ENCODE measurements at regions not wholly inside any gene's neighbourhood (a gene's known extent, or its start where the extent isn't known, plus 50 kb on each side); places are given as distances from the start of the nearest gene placed in this dataset.

DNA sequence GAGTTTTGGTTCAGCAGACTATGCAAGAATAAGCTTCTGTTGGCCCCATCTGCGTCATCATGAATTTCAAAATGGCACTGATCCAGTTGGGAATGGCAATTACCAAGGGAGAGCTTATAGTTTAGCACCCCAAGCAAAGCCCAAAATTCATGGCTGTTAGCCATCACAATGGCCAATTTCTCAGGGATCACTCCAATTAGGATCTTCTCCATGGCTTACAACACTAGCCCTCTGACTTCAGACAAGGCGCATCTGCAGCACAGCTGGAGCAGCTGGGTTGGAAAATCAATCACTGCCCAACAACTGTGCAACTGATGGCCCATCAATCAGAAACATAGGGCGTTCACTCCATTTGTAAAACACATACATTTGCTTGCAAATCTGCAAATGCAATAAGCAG lies 273.6 kb downstream of the SRBD1 start:
- no peak overlapping the region for H3K4me3 ChIP-seq (ENCODE audit: low read depth, low read length)
- TF ChIP-seq, protein P1, sequence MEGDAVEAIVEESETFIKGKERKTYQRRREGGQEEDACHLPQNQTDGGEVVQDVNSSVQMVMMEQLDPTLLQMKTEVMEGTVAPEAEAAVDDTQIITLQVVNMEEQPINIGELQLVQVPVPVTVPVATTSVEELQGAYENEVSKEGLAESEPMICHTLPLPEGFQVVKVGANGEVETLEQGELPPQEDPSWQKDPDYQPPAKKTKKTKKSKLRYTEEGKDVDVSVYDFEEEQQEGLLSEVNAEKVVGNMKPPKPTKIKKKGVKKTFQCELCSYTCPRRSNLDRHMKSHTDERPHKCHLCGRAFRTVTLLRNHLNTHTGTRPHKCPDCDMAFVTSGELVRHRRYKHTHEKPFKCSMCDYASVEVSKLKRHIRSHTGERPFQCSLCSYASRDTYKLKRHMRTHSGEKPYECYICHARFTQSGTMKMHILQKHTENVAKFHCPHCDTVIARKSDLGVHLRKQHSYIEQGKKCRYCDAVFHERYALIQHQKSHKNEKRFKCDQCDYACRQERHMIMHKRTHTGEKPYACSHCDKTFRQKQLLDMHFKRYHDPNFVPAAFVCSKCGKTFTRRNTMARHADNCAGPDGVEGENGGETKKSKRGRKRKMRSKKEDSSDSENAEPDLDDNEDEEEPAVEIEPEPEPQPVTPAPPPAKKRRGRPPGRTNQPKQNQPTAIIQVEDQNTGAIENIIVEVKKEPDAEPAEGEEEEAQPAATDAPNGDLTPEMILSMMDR (IDR thresholded peaks at IDR 0.05; ENCODE audit: borderline replicate concordance, insufficient read depth, low read depth, low read length) = no peak

GRCh38 chr2:45334205-45334604 lies 276.9 kb downstream of the SRBD1 start:
- TF ChIP-seq, protein P1 (IDR thresholded peaks at IDR 0.05; ENCODE audit: borderline replicate concordance, insufficient read depth, low read depth, low read length) = no peak
- no peak overlapping the region for H3K4me3 ChIP-seq (ENCODE audit: low read depth, low read length)

DNA sequence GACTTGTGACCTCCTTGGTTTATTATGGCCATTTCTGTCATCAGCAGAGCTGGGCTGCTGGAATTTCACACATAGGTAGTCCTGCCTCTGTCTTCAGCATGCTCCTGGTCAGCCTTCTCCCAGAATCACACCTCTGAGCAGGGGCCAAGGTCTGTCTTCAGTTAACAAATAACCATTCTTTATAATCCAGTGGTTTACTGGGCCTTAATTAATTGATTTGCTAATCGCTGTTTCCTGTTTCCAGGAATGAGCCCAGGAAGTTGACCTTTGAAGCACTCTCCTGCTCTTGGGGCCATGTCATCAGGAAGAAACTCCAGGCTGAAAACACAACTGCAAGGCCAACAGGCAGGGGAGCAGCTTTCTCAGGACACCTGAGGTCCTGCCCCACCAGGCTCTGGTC lies 278.5 kb downstream of the SRBD1 start:
- no peak overlapping the region for H3K4me3 ChIP-seq (ENCODE audit: low read depth, low read length)
- TF ChIP-seq, protein P1 (IDR thresholded peaks at IDR 0.05; ENCODE audit: borderline replicate concordance, insufficient read depth, low read depth, low read length) = no peak

GRCh38 chr2:45332094-45332493 lies 279.0 kb downstream of the SRBD1 start:
- H3K4me3 ChIP-seq (ENCODE audit: low read depth, low read length) = no peak overlapping the region
- TF ChIP-seq, protein P1 (IDR thresholded peaks at IDR 0.05; ENCODE audit: borderline replicate concordance, insufficient read depth, low read depth, low read length) = no peak

DNA sequence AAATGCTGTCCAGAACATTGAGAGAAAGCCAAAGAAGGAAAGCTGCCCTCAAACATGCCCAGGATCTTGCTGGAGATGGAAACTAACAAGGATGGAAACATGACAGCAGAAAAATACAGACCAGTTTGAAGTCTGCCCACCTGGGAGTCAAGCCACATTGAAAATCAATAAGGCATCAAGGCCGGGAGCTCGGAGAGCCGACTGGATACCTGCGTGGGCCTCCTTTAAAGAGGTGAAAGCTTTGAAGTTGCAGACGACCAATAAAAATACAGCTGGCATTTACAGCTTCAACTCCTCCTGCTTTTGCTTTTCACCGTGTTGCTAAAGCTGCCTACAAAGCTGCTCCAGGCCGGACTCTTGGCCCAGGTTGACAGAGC lies 279.7 kb downstream of the SRBD1 start:
- no peak overlapping the region for H3K4me3 ChIP-seq (ENCODE audit: low read depth, low read length)
- TF ChIP-seq, protein P1 (IDR thresholded peaks at IDR 0.05; ENCODE audit: borderline replicate concordance, insufficient read depth, low read depth, low read length) = no peak

DNA sequence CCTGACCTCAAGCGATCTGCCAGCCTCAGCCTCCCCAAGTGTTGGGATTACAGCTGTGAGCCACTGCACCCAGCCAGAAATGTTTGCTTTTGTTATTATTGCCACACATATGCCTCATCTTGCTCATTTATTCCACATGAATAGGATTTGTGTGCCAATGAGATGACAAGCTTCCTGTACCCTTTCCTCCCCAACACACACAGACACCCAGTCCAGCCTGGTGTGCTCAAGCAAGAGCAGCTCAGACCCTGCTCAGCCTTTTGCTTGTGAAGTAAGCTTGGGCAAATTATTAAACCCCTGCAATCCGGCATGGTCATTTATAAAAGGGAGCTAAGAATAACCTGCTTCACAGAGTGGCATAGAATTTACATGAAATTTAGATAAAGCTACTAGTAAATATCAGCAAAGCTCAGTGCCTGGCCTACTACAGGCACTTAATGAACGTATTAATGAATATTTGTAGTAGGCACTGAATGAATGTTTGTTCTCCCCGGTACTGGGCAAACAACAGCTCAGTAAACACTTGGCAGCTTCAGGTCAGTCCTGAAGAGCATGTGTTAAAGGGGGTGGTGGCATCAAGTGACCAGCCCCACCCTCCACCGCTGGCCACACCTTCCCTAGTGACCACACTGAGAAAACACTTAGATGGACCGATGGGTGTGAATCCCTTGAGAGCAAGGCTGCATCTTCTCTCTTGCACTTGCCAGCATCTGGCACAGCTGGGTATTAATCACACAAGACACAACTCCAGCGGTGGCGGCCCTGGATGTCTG lies 280.2 kb downstream of the SRBD1 start:
- TF ChIP-seq, protein P1 (IDR thresholded peaks at IDR 0.05; ENCODE audit: borderline replicate concordance, insufficient read depth, low read depth, low read length) = no peak

DNA sequence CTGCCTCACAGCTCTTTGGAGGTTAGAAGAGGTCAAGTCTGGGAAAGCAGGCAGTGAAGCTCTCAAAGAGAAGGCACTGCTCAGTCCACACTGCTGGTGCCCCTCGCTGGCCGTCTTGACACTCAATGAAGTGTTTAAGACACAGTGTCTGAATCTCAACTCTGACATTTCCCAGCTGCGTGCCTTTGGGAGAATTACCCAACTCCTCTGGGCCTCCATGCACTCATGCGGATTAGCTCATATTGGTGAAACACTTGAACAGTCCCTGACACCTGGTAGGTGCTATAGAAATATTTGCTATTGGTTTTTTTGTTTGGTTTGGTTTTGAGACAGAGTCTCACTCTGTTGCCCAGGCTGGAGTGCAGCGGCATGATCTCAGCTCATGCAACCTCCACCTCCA lies 281.0 kb downstream of the SRBD1 start:
- H3K4me3 ChIP-seq (ENCODE audit: low read depth, low read length) = no peak overlapping the region

More for the DNA sequence above, 280.2 kb downstream of the SRBD1 start:
- no peak overlapping the region for H3K4me3 ChIP-seq (ENCODE audit: low read depth, low read length)

More for the DNA sequence above, 281.0 kb downstream of the SRBD1 start:
- TF ChIP-seq, protein P1 (IDR thresholded peaks at IDR 0.05; ENCODE audit: borderline replicate concordance, insufficient read depth, low read depth, low read length) = no peak
